RWPE1 (cell line): ENCODE measurements at regions not wholly inside any gene's neighbourhood (a gene's known extent, or its start where the extent isn't known, plus 50 kb on each side); places are given as distances from the start of the nearest gene placed in this dataset.

Source experiments
- CTCF ChIA-PET: fragments of 350-600 bp; sonication (Branson Sonifier 250); formaldehyde crosslinking; extraction: SDS; loops from one replicate; lab custom pipeline; 2021; lab: Yijun Ruan, JAX
- POLR2A ChIA-PET: fragments of 400-600 bp; formaldehyde crosslinking; extraction: SDS; loops from one replicate; lab custom pipeline; 2020; ENCODE audit warnings: antibody characterized with exemption; ENCODE audit not compliant: low non-redundant PET; lab: Yijun Ruan, JAX
- DNase-seq: peaks from one replicate; pipeline ENCODE4 v3.0.0; 2012; ENCODE audit warnings: low spot score
- H3K27ac ChIP-seq: fragments of 450-650 bp; 2 replicates; pipeline ENCODE4 v1.5.1; 2017
- TF ChIP-seq, protein P1 (sequence below): fragments of 450-650 bp; conservative IDR thresholded peaks from 2 replicates; pipeline ENCODE4 v1.5.1; 2017; ENCODE audit warnings: low read depth, mild to moderate bottlenecking

DNA sequence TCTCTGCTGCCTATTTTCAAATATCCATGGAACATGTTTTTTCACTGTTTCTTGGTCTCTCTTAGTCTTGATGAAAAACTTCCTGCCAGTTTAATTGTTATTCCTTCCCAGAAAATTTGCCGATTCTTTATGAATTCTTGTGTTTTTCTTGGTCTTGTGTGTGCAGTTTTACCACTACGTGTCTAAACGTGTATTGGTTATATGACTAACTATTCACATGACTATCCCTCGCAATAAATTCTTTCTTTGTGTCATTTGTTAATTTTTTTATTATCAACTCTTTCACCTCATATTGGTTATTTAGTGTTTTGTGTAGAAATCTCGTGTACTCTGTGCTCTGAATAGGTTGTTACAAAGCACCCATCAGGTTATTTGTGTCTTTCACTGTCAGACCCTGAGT lies 315.4 kb downstream of the HAO1 start:
- CTCF ChIA-PET = no interaction called here
- TF ChIP-seq, protein P1, sequence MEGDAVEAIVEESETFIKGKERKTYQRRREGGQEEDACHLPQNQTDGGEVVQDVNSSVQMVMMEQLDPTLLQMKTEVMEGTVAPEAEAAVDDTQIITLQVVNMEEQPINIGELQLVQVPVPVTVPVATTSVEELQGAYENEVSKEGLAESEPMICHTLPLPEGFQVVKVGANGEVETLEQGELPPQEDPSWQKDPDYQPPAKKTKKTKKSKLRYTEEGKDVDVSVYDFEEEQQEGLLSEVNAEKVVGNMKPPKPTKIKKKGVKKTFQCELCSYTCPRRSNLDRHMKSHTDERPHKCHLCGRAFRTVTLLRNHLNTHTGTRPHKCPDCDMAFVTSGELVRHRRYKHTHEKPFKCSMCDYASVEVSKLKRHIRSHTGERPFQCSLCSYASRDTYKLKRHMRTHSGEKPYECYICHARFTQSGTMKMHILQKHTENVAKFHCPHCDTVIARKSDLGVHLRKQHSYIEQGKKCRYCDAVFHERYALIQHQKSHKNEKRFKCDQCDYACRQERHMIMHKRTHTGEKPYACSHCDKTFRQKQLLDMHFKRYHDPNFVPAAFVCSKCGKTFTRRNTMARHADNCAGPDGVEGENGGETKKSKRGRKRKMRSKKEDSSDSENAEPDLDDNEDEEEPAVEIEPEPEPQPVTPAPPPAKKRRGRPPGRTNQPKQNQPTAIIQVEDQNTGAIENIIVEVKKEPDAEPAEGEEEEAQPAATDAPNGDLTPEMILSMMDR = no peak
- no peak for DNase-seq
- POLR2A ChIA-PET = no interaction called here
- no peak overlapping the region for H3K27ac ChIP-seq

DNA sequence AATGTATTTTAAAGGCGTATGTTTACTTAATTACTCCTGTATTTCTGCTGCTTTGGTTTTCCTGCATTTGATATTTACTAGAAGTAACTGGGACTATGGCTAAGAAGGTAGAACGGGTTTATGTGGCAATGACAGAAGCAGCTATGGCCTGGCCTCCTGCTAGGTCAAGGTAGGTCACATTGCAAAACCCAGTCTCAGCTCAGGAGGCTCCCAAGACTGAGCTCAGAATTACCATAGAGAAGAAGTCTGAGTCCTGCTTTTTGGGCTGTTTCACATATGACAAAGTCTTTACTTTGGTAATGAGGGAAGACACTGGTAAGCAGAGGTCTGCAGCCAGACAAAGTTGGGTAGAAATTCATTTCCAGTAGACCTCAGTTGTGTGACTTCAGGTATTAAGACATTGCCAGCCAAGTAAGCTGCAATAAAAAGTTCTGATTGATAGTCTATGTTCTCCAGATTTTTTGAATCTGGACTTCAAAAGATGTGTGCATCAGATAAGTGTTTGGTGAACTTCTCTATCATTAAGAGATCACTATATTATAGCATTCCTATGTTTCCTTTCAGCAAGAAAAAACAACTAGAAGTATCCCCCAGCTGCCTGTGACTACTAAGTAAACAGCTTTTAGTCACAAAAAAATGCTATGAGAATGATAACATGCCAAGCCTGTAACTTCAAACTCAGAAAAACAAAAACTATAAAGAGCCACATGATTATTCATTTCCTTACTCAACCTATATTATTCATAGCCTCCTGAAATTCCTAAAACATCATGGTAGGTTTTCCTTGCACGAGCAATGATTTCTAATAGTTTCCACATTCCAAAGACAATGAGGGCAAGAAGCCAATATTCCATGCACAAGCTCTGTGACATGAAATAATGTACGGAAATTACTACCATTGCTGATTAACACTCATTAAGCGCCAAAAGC lies 312.3 kb downstream of the HAO1 start:
- no peak overlapping the region for H3K27ac ChIP-seq
- POLR2A ChIA-PET = no interaction called here
- TF ChIP-seq, protein P1 = no peak
- peak; percentile 41 for DNase-seq
- CTCF ChIA-PET = no interaction called here

DNA sequence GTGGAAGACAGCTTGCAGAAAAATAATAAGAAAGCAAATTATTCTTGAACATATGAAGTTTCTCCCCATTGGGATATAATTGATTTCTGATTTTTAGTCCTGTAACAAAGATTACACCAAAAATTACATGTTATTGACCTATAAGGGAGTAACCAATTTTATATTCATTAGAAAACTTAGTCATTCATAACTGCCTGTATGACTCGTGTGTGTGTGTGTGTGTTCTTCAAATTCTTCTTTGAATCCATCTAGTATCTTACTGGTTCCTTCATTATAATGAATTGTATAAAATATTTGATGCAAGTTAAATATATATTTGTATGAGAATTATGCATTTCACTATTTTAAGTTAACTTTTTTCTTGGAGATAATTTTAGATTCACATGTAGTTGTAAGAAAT lies 310.4 kb downstream of the HAO1 start:
- POLR2A ChIA-PET = no interaction called here
- TF ChIP-seq, protein P1 = no peak

DNA sequence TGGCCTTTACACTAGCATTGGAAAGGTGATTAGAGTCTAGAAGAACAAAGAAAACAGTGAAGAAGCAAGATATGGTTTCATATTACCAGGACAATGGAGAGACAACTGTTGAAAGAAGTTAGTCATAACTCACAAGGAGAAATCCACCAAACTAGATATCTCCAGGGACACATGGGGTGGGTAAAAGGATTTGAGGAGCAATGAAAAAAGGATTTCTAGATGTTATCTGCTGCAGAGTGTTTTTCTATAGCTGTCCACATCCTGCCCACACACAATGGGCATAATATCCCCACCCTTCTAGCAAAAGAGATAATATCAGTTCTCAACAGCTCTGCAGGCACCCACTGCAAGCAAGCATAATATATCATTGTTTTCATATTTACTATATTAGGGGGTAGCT lies 303.1 kb downstream of the HAO1 start:
- POLR2A ChIA-PET = no interaction called here
- CTCF ChIA-PET = no interaction called here
- TF ChIP-seq, protein P1 = no peak
- H3K27ac ChIP-seq = no peak overlapping the region
- no peak for DNase-seq

More for the DNA sequence above, 310.4 kb downstream of the HAO1 start:
- no peak overlapping the region for H3K27ac ChIP-seq
- DNase-seq = no peak
- CTCF ChIA-PET = interaction anchor here (0.6 to 0.7 kb wide), 3 partner anchors 237 to 1241 kb away, joined by 3 to 4 read pairs (median 3); no protein-coding TSS in a partner anchor

DNA sequence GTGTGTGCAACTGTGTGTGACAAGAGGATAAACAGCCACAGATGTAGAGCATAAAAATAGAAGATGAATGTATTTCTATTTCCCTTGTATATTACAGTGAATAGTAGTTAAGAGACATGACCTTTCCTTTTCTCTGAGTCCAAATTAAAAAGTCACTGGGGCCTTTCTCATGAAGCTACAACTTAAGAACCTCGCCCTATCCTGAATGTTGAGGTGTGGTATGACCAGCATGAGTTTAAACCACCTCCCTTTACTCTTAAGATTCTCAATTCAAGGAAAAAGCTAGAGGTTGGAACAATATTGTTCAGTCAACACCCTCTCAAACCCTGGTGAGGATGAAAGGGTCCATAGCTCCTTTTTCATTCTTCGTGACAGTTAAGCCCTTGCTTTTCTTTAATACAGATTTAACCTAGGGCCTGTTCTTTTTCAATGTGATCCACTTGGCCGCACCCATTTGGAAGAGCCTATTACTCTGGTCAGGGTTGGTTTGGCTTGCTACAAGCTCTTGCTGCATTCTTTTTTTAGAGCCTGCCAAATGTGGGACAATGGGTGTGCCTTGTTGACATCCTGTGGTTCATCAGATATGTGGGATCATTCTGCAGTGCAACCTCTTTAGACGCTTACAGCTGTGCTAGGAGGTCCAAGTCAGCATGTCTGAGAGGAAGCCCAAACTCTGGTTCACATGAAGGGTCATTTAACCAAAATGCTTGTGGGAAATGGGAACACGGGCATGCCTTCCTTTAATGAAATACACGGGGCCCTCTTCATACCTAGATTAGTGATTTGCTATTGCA lies 290.0 kb downstream of the HAO1 start:
- TF ChIP-seq, protein P1 = no peak
- ChIA-PET POLR2A (no interaction called here), CTCF (interaction anchor here (0.6 kb wide), 2 partner anchors 235 to 1689 kb away, joined by 3 read pairs; no protein-coding TSS in a partner anchor)
- H3K27ac ChIP-seq = no peak overlapping the region
- no peak for DNase-seq

DNA sequence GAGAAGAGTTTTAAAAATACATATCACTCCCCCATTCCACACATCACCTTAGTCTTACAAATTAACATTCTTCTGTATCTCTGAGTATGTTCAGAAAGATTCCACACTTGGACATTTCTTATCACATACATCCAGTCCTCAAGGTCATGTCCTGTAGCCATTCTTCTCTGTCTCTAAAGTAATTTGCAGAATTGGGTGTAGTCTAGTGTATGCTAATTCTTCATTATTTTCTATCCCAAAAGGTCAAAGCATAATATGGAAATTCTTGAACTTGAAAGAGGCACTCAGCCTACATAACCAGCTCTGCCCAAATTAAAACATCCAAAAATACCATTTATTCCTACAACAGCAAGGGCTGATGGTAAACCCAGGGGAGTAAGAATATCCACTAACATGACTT lies 286.0 kb downstream of the HAO1 start:
- CTCF ChIA-PET = no interaction called here
- no peak for DNase-seq
- POLR2A ChIA-PET = no interaction called here
- H3K27ac ChIP-seq = no peak overlapping the region
- TF ChIP-seq, protein P1 = no peak
